H7 (cell line): ENCODE measurements at regions not wholly inside any gene's neighbourhood (a gene's known extent, or its start where the extent isn't known, plus 50 kb on each side); places are given as distances from the start of the nearest gene placed in this dataset.
A peak's percentile ranks its signal among the peaks of the same experiment; 100 is the strongest.

Source experiments
- DNase-seq: peaks from one replicate; pipeline ENCODE4 v3.0.0; 2012
- H3K27me3 ChIP-seq: 2 replicates; pipeline ENCODE4 v1.6.0; 2011; ENCODE audit warnings: mild to moderate bottlenecking, low read length; ENCODE audit not compliant: control insufficient read depth, insufficient read depth
- H3K36me3 ChIP-seq: replicated peaks from 2 replicates; pipeline ENCODE4 v1.5.1; 2011; ENCODE audit warnings: low read length; ENCODE audit not compliant: control insufficient read depth, insufficient read depth
- H3K4me3 ChIP-seq: 2 replicates; pipeline ENCODE4 v1.5.1; 2011; ENCODE audit warnings: low read depth, mild to moderate bottlenecking, control low read depth, low read length, moderate library complexity; ENCODE audit not compliant: insufficient read depth

DNA sequence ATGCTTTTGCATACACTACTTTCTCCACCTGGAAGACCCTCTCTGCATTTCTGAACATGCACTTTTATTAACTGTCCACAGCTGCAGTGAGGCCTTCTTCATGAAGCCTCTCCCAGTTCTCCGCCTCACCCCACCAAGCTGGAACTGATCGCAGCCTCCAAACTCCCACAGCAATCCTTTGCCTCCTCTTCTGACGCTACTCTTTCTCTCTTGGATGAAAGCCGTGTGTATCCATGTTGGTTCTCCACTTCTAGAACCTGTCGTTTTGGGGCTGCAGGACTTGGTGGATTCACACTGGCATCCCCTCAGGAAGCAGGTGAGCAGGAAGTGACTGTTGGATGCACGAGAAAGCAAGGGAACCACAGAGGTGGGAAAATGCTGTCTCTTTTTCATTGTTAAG is 288.6 kb downstream of the MYCN start:
- Histone ChIP-seq H3K27me3 (no peaks in the 10 kb centered on the region), H3K36me3 (no peaks in the 10 kb centered on the region), H3K4me3 (no peak overlapping the region)
- DNase-seq, result no peak

DNA sequence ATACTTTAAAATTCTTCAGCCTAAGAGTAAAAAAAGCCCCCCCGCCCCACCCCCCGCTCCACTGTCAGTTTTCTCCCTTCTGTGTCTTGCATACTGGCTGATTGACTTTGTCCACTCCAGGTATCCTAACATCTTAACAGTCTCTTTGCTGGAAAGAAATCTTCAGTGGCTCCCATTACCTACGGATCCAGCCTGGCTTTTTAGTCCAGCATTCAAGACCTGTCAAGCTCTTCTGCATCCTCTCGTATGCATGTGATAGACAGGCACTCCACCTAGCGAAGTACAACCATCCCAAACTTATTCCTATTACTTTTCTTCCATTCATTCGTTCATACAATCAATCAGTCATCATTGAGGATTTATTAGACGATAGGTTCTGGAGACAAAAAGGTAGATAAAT is 288.1 kb downstream of the MYCN start:
- Histone ChIP-seq H3K27me3 (no peaks in the 10 kb centered on the region), H3K36me3 (no peaks in the 10 kb centered on the region), H3K4me3 (no peak overlapping the region)
- no peak for DNase-seq

DNA sequence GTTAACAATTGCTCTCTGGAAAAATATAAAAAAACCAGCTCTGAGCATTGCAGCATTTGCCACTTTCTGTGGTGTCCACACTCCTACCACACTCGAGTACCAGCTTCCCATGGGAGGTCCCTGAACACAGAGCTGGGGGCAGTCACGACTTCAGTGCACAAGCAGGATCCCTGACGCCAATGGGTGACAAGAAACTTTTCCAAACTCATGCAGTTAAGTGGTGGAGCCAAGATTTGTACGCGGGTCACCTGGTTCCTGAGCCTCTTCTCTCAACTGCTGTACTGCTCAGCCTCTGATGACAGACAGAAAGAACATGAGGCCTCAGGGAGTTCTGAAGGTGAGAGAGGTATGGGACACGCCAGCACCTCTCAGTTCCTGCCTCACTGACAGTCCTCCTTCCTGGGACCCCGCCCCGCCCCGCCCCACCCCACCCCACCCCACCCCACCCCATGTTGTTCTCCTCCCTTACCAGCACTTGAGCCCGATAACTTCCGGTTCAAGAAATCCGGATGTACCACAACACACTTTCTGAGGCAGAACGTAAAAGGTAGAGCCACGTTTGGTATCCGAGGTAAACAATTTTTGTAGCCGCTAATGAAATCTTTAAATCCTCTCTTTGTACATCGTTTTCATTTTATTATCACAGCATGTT is 287.6 kb downstream of the MYCN start:
- no peak overlapping the region for H3K4me3 ChIP-seq
- H3K36me3 ChIP-seq, result no peaks in the 10 kb centered on the region
- H3K27me3 ChIP-seq, result no peaks in the 10 kb centered on the region

DNA sequence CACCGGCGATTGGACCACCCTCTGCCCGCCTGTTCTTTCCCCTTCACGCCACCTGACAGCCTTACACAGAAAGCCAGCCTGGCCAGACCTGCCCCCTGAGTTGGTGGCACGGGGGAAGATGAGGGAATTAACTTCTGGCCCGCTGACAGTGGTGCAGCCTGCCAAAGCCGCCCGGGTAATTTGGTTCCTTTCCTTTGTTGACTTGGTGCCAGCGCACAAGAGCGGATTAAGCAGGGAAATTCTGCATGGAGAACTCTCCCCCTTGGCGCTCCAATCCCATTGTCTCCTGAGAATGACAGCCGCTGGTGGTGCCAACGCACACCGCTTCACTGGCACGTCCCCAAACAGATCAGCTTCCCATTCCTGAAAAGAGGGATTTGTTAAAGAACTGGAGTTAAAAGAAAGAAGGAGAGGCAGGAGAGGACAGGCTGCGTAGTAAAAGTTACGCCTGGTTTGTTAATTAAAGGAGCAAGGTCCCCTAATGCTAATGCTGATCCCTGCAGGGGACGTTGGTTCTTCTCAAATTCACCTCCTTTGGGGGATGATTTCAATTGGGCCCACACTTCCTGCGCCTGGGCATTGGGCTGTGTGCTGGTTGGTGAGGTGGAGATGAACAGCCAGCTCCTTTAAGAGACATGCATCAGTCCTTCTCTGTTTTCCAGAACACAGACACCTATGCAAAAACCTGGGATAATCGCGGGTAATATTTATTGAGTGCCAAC is 286.8 kb downstream of the MYCN start:
- DNase-seq, result peak; percentile 60
- Histone ChIP-seq H3K27me3 (no peaks in the 10 kb centered on the region), H3K4me3 (no peak overlapping the region), H3K36me3 (no peaks in the 10 kb centered on the region)

More for the DNA sequence above, 287.6 kb downstream of the MYCN start:
- no peak for DNase-seq

DNA sequence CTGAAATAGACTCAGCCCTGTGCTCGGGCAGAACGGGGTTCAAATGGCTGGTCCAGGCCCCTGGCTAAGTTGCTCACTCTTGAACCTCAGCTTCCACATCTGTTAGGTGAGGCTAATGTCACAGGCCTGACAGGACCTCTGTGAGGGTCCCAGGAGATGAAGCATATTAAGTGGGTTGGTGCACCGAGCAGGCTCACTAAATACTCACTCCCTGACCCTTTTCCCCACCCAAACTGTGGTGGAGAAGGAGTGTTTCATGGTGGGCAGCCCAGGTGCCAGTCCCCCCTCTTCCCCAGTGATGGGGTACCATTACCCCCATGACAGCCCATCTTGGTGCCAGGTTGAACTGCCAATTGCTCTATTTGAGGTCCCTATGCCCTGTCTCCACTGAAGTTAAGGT is 286.0 kb downstream of the MYCN start:
- Histone ChIP-seq H3K27me3 (no peaks in the 10 kb centered on the region), H3K4me3 (no peak overlapping the region), H3K36me3 (no peaks in the 10 kb centered on the region)
- no peak for DNase-seq

DNA sequence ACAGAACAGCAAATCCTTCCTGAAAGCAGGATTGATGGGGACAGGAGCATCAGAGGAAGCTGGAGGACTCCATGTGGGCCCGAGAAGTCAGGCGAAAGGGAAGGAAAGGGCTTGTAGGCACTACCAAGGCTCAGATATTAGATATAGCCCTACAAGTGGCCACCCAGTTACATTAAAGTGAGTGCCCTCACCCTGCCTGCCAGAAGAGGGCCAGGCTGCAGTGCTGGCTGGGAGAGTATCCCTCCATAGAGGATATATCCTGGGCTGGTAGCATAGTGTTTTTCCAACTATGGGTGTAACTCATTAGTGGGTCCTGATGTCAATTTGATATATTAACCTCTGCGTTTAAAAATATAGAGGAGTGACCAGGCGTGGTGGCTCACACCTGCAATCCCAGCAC is 285.2 kb downstream of the MYCN start:
- no peaks in the 10 kb centered on the region for H3K27me3 ChIP-seq
- peak; percentile 41 for DNase-seq

DNA sequence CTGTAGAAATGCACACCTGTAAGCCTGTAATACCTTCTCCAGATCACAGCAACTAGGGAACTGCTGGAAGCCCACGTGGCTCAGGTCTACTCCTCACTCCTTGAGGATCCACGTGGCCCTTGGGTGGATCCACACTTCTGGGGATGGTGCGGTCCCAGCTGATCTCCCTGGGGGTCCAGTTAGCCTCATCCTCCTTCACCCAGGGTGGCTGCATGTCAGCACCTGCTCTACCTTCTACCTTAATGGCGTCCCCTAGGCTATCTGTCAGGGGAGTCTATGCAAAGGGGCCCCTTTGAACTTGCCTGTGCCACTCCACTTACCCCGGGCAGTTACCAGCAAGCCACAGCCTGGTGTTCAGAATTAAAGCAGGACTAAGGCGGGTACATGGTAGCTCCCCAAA is 284.7 kb downstream of the MYCN start:
- no peaks in the 10 kb centered on the region for H3K27me3 ChIP-seq
- no peaks in the 10 kb centered on the region for H3K36me3 ChIP-seq
- no peak for DNase-seq
- H3K4me3 ChIP-seq, result no peak overlapping the region

More for the DNA sequence above, 285.2 kb downstream of the MYCN start:
- Histone ChIP-seq H3K4me3 (no peak overlapping the region), H3K36me3 (no peaks in the 10 kb centered on the region)

DNA sequence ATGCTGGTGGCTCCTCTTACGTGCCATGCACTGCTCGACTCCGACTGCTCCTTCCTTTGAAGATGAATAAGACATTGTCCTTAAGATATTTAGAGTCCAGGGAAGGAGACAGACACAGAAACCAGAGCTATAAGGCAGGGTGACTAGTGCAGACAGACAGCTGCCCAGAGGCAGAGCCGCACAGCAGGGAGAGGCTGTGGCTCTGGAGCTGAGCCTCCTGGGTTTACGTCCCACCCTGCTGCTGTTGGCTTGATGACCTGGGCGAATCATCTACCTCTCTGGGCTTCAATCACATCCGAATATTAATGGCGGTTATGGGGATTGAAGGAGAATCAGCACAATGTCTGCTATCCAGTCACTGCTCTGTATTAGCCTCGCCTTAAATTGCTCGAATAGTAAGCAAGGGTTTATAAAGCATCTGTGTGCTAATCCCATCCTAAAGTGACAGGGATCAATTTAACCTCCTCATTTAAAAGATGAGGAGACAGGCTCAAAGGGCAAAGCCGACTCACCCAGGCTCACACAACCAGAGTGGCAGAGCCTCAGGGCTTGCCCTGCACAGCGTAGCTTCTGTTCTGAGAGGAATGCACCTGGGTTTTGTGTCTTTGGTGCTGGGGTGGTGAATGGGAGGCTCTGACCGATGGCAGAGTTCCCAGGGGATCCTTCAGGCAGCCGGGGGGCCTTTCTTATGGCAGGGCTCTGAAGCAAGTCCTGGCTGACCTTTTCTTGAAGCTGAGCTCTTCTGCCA is 284.1 kb downstream of the MYCN start:
- Histone ChIP-seq H3K4me3 (no peak overlapping the region), H3K27me3 (no peaks in the 10 kb centered on the region), H3K36me3 (no peaks in the 10 kb centered on the region)
- DNase-seq, result no peak

DNA sequence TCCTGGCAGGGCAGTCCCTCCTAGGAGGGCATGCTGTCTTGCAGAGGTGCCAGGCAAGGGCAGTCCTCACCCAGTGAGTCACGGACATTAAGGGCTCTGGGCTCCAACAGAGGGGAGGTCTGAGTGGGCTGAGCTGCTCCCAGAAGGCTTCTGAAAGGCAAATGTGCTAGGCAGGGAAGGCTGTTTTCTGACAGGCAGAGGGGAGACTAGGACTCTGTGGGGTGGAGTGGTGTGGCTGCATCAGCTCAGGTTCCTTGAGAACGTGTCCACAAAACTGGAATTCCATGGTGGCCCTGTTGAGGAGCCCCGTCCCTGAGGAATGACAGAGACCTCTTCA is 283.5 kb downstream of the MYCN start:
- no peak for DNase-seq

DNA sequence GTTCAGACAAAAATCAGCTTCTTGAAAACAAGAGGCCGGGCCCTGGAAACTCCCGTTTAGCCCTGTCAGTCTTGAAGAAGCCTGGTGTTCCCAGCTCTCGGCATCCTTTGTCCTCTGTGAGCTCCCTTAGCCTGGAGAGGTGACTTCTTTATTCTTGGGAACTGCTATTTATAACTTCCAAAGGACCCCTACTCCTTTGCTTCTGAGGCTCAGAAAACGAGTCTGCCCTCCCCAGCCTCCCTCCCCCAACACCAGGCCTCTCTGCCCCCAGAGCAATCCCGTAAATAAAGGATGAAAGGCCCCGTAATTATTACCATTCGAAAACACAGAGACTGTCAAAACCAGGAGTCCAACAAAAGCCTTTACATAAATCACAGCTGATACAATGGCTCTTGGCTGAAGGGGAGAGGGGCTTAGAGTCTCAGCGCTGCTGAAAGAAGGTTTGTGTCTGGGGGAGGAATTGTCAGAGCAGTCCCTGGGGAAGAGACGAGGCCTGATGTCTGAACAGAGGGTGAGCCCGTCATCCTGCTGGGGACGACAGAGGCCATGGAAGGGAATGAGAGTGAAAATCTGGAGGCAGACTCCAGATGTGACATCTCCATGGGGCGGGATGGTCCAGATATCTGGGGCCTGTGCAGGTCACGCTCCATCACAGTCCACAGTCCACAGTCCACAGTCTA is 283.0 kb downstream of the MYCN start:
- peak; percentile 41 for DNase-seq
- H3K27me3 ChIP-seq, result no peaks in the 10 kb centered on the region
- H3K4me3 ChIP-seq, result no peak overlapping the region
- no peaks in the 10 kb centered on the region for H3K36me3 ChIP-seq

More for the DNA sequence above, 283.5 kb downstream of the MYCN start:
- Histone ChIP-seq H3K27me3 (no peaks in the 10 kb centered on the region), H3K4me3 (no peak overlapping the region), H3K36me3 (no peaks in the 10 kb centered on the region)

DNA sequence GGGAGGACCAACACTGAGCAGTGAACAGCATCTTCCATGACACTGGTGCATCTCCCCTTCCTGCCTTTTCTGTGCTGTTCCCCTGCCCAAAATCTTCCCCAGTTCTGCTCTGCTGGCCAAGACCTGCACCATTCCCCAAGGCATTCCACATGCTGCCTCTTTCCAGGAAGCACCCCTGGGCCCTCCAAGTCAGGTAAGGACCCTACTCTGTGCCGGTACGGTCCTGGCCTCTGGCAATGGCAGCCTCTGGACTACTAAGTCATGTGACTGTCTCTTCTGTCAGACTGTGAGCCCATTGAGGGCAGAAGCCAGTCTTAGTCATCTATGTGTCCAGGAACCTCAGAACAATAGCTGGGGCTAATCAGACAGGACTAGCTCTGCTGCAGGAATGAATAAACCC is 282.0 kb downstream of the MYCN start:
- no peak overlapping the region for H3K4me3 ChIP-seq
- no peak for DNase-seq
- H3K36me3 ChIP-seq, result no peaks in the 10 kb centered on the region
- H3K27me3 ChIP-seq, result no peaks in the 10 kb centered on the region

DNA sequence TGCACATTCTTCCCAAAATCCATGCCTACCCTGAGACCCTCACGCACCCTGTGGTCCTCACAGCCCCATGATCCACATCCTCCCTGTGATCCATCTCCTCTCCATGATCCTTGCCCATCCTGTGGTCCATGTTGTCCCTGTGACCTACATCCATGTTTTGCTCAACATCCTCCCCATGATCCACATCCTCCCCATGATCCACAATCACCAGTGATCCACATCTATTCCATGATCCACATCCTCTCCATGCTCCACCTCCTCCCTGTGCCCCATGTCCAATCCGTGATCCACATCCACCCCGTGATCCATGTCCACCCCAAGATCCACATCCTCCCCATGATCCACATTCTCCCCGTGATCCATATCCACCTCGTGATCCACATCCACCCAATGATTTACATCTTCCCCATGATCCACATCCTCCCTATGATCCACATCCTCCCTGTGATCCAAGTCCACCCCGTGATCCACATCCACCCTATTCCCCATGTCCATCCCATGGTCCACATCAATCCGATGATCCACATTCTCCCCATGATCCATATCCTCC is 281.2 kb downstream of the MYCN start:
- no peaks in the 10 kb centered on the region for H3K27me3 ChIP-seq
- no peak overlapping the region for H3K4me3 ChIP-seq
- H3K36me3 ChIP-seq, result no peaks in the 10 kb centered on the region
- DNase-seq, result no peak

DNA sequence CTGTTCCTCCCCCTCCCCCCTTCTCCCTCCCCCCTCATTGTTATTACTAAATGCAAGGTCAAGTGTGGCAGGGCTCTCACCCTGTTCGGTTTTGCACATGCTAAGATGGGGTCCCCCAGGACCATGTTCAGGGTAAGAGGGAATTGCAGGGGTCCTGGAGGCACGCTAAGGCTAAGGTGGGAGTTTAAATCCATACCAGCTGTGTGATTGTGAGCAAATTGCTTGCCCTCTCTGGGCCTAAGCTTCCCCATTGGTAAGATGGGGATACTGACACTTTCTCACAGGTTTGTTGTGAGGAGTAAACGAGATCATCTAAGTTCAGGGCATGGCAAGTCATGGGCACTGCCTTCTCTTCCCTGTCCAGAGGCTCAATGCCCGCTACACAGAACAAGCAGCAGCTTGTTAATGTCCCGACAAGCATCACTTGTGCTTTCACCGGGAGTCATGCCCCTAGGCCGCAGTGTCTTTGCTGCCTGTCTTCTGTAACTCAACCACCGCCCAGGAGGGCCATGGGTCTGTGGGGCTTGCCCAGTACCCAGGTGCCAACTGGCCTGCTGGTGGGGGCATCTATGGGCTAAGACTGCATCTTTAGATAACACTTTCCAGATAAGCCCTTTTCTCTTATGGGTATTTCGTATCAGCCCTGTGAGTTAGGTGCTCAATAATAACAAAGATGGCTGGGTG is 279.1 kb downstream of the MYCN start:
- Histone ChIP-seq H3K36me3 (no peaks in the 10 kb centered on the region), H3K4me3 (no peak overlapping the region), H3K27me3 (no peaks in the 10 kb centered on the region)
- DNase-seq, result no peak

DNA sequence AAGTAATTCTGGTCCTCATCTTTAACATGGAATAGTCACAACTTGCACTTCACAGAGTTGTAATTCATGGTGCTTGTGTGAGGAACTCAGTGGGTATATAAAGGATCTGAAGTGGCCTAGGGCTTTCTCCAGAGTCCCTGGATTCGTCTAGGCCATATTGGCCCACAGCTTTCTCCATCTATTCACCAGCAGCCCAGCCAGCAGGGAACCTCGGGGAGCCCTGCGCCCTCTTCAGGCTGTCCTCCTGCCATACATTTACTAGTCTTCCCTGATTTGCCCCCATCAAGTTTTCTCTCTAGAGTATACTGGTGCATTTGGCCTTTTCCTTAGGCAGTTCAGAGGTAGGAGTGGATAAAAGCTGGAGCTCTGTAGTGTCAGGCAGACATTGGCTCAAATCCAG is 278.3 kb downstream of the MYCN start:
- DNase-seq, result peak; percentile 79
- Histone ChIP-seq H3K4me3 (no peak overlapping the region), H3K27me3 (no peaks in the 10 kb centered on the region), H3K36me3 (no peaks in the 10 kb centered on the region)
